ENCODE measurements at regions not wholly inside any gene's neighbourhood (a gene's known extent, or its start where the extent isn't known, plus 50 kb on each side); places are given as distances from the start of the nearest gene placed in this dataset.

GRCh38 chr17:72188801-72189200, 68.0 kb downstream of the SOX9 start:
- TF ChIP-seq CTCF (conservative IDR thresholded peaks at IDR 0.05; ENCODE audit: low read depth in 2 of 2) = no peak
- TF ChIP-seq CREB1 (CRISPR knock-in tag; IDR thresholded peaks at IDR 0.05; ENCODE audit: low read depth) = no peak

Data from GM23338 (cell line).